Adrenal gland (tissue), 5 donors: ENCODE measurements at regions not wholly inside any gene's neighbourhood (a gene's known extent, or its start where the extent isn't known, plus 50 kb on each side); places are given as distances from the start of the nearest gene placed in this dataset.

ENCODE experiments used
- CTCF ChIP-seq, 6 experiments: fragments of 450-650 bp in 4 of 6; fragments of 200-600 bp in 2 of 6; sonication (generic) in 1 of 6; IDR thresholded peaks; 1 replicate in 5 of 6; 2 replicates in 1 of 6; pipeline versions ENCODE4 v1.5.1 to v1.8.0; 2016 to 2021; ENCODE audit warnings: antibody characterized with exemption in 6 of 6, mild to moderate bottlenecking in 2 of 6, moderate library complexity in 1 of 6
- POLR2A ChIP-seq, 2 donors: fragments of 450-650 bp; IDR thresholded peaks; one replicate each; pipeline ENCODE4 v1.6.1; 2017; ENCODE audit warnings: antibody characterized with exemption in 2 of 2, mild to moderate bottlenecking in 2 of 2, moderate library complexity in 1 of 2
- donor health status: DM: no; HTN: no; CAD: no.

- TF ChIP-seq CTCF (IDR thresholded peaks at IDR 0.05) (no peak), POLR2A (IDR thresholded peaks at IDR 0.05) (no peak)
Measured at GRCh38 chr2:139241286-139241685, 461.1 kb upstream of the NXPH2 start.
